AG10803 (cell line): ENCODE measurements at regions not wholly inside any gene's neighbourhood (a gene's known extent, or its start where the extent isn't known, plus 50 kb on each side); places are given as distances from the start of the nearest gene placed in this dataset.

Experiments
- DNase-seq: peaks from one replicate; pipeline ENCODE4 v3.0.0; 2010; ENCODE audit warnings: low read depth
- H3K4me3 ChIP-seq: 2 replicates; pipeline ENCODE4 v1.5.1; 2011; ENCODE audit warnings: mild to moderate bottlenecking, low read length, control low read depth
- TF ChIP-seq, protein P1 (sequence below): conservative IDR thresholded peaks from 2 replicates; pipeline ENCODE4 v1.5.1; 2011; ENCODE audit warnings: mild to moderate bottlenecking, low read length, control low read depth, inconsistent platforms

DNA sequence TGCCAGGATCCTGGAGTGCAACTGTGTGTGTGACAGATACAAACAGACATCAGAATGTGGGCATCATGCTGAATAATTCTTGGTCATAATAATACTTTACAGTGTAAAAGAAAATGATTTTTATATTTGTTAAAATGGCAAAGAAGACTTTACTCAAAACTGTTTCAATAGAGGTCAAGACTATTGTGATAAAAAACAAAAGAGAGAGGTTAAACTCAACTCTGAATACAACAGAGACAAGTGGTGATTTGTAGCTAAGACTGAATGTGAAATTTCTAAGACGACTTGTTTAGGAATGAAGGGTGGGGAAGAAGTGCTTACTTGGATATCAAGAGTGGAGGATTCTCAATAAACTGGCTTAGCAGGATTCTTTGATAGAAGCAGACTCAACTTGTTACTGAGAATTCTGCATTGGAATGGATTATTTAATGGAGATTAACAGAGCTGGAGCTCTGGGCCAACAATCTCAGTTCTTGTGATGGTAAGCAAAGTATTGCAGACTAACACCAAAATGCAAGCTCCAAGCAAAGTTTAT, 457.4 kb upstream of the CDH18 start:
- TF ChIP-seq, protein P1, sequence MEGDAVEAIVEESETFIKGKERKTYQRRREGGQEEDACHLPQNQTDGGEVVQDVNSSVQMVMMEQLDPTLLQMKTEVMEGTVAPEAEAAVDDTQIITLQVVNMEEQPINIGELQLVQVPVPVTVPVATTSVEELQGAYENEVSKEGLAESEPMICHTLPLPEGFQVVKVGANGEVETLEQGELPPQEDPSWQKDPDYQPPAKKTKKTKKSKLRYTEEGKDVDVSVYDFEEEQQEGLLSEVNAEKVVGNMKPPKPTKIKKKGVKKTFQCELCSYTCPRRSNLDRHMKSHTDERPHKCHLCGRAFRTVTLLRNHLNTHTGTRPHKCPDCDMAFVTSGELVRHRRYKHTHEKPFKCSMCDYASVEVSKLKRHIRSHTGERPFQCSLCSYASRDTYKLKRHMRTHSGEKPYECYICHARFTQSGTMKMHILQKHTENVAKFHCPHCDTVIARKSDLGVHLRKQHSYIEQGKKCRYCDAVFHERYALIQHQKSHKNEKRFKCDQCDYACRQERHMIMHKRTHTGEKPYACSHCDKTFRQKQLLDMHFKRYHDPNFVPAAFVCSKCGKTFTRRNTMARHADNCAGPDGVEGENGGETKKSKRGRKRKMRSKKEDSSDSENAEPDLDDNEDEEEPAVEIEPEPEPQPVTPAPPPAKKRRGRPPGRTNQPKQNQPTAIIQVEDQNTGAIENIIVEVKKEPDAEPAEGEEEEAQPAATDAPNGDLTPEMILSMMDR, result no peak
- no peak for DNase-seq
- no peak overlapping the region for H3K4me3 ChIP-seq

DNA sequence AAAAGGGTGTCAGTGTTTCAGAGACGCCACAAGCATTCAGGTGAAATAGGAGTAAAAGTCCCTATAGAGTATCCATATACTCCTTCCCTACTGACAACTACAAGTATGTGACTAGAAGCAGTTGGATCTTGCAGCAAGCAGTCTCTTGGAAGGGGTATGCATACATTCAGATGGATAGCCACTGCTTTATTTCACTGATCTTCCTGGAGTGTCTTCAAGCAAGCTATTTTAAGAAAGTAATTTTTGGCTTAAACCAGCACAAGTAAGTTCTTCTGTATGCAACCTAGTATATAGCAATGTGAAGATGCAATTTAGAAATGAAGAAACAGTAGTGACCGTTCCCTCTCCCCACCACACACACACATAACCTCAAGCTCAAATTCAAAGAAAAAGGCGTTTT, 446.8 kb upstream of the CDH18 start:
- TF ChIP-seq, protein P1, result no peak
- DNase-seq, result no peak
- H3K4me3 ChIP-seq, result no peak overlapping the region

DNA sequence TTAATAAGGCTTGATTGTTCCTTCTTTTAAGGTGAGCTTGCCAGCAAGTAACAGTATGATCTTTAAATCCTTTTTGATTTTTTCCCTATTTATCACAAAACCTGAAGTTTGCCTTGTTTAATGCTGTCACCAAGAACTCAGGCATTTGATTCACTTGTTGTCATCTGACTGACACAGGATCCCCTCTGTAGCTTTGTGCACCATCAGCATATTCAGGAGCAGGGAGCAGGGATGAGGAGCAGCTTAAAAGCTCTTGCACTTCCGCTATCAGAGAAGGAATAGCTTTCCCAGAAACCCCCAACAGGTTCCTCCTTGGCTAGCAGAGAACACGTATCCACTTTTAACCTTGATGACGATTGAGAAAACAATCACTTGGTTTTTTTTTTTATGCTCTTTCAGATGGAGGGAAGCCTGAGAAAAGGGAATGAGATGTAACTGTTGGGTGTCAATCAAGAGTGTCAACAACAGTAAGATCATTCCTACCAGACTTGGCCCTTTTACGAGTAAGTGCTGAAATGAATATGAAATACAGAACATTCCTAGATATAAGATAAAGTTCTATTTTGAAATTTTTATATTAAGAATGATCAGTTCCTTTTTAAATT, 433.1 kb upstream of the CDH18 start:
- H3K4me3 ChIP-seq, result no peak overlapping the region
- TF ChIP-seq, protein P1, result no peak
- no peak for DNase-seq
